Activated CD4-positive, alpha-beta T cell treated with anti-CD3 and anti-CD28 coated beads, Interleukin-2, amount 10 ng/mL, durations not matched to agents 24 days and 14 days (primary cell): ENCODE measurements at regions not wholly inside any gene's neighbourhood (a gene's known extent, or its start where the extent isn't known, plus 50 kb on each side); places are given as distances from the start of the nearest gene placed in this dataset.
"Not testable (repeated sequence)": the region's sequence is repeated elsewhere in the genome, so short reads cannot be mapped to it uniquely, and the experiment has no call there.

Experiments
- DNase-seq: peaks from one replicate; pipeline ENCODE4 v3.0.0; 2022
- H3K27ac Mint-ChIP-seq: one replicate; pipeline ENCODE4 v1.8.0; 2022; ENCODE audit warnings: mild to moderate bottlenecking, mixed read lengths
- H3K27me3 Mint-ChIP-seq: one replicate; pipeline ENCODE4 v1.8.0; 2022; ENCODE audit warnings: mixed read lengths
- H3K36me3 Mint-ChIP-seq: one replicate; pipeline ENCODE4 v1.8.0; 2022; ENCODE audit warnings: low read depth, mild to moderate bottlenecking, mixed read lengths
- H3K4me1 Mint-ChIP-seq: one replicate; pipeline ENCODE4 v1.8.0; 2021; ENCODE audit warnings: mixed read lengths
- H3K4me3 Mint-ChIP-seq: one replicate; pipeline ENCODE4 v1.8.0; 2022; ENCODE audit warnings: mild to moderate bottlenecking, moderate library complexity, mixed read lengths
- H3K9me3 Mint-ChIP-seq: one replicate; pipeline ENCODE4 v1.8.0; 2021; ENCODE audit warnings: mixed read lengths
- intact Hi-C: fragments of 100-400 bp; cut with micrococcal nuclease; formaldehyde crosslinking; loops from one replicate; pipeline ENCODE4 v1.15.1; 2023

DNA sequence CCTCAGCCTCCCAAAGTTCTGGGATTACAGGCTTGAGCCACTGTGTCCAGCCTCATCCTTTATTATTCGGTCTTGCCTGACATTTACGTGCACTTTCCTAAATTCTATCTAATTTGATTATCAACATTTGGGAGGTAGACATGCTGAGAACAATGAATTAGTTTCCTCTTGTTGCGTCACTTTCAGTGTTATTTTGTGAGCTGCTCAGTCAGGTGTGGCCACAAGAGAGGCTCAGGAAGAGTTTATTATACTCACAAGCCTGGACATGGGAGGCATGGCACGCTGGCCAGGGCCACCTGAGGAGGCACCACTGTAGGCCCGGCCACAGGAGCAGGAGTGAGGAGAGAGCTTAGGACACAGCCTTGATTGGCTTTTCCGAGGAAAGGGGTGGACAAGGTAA, 59.7 kb upstream of the RBFOX2 start:
- H3K36me3 Mint-ChIP-seq, result no peaks in the 10 kb centered on the region
- H3K4me3 Mint-ChIP-seq, result no peak overlapping the region
- H3K27ac Mint-ChIP-seq, result no peak overlapping the region
- intact Hi-C loops, result no loop called here
- no peak for DNase-seq
- peaks cover 17% of the 10 kb centered on the region for H3K4me1 Mint-ChIP-seq
- H3K9me3 Mint-ChIP-seq, result no peaks in the 10 kb centered on the region
- H3K27me3 Mint-ChIP-seq, result no peaks in the 10 kb centered on the region

DNA sequence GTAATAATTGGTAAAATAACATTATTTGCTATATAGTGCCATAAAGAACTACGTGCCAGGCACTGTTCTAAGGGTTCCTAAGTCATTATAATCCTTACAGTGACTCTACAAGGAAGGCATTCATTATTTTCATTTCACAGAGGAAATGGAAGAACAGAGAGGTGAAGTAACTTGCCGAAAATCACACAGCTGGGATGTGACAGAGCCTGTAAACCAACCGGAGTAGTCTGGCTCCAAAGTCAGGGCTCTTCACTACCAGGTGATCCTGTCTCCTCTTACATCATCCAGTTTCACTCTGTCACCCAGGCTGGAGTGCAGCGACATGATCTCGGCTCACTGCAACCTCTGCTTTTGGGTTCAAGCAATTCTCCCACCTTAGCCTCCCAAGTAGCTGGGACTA, 59.2 kb upstream of the RBFOX2 start:
- Mint-ChIP-seq H3K27ac (no peak overlapping the region), H3K36me3 (no peaks in the 10 kb centered on the region), H3K4me1 (peaks cover 17% of the 10 kb centered on the region), H3K27me3 (no peaks in the 10 kb centered on the region), H3K4me3 (no peak overlapping the region), H3K9me3 (no peaks in the 10 kb centered on the region)
- intact Hi-C loops, result no loop called here
- DNase-seq, result no peak

DNA sequence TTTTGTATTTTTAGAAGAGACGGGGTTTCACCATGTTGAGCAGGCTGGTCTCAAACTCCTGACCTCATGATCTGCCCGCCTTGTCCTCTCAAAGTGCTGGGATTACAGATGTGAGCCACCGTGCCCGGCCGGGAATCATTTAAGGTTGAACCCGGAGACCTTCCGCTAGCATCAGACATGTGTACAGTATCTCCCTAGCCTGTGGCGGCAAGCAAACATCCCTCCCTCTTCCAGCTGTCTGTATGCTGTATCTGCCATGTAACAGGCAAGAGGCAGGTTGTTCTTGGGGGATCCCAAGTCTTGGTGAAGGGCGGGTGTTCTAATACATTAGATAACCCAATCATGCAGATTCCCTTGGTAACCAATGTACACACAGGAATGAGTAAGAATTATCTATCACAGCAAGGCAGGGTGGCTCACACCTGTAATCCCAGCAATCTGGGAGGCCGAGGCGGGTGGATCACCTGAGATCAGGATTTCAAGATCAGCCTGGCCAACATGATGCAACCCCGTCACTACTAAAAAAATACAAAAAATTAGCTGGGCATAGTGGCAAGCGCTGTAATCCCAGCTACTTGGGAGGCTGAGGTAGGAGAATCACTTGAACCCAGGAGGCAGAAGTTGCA, 58.1 kb upstream of the RBFOX2 start:
- Mint-ChIP-seq H3K4me3 (no peak overlapping the region), H3K27ac (no peak overlapping the region), H3K4me1 (peaks cover 17% of the 10 kb centered on the region), H3K36me3 (no peaks in the 10 kb centered on the region), H3K9me3 (no peaks in the 10 kb centered on the region), H3K27me3 (no peaks in the 10 kb centered on the region)
- intact Hi-C loops, result no loop called here
- no peak for DNase-seq

GRCh38 chr22:36086170-36086490, 57.5 kb upstream of the RBFOX2 start:
- no peaks in the 10 kb centered on the region for H3K27me3 Mint-ChIP-seq
- intact Hi-C loops, result no loop called here
- H3K4me1 Mint-ChIP-seq, result peaks cover 17% of the 10 kb centered on the region
- H3K27ac Mint-ChIP-seq, result no peak overlapping the region
- no peak overlapping the region for H3K4me3 Mint-ChIP-seq
- no peak for DNase-seq
- no peaks in the 10 kb centered on the region for H3K9me3 Mint-ChIP-seq
- no peaks in the 10 kb centered on the region for H3K36me3 Mint-ChIP-seq

GRCh38 chr22:36085476-36086169, 57.0 kb upstream of the RBFOX2 start:
- Mint-ChIP-seq H3K4me1 (peaks cover 19% of the 10 kb centered on the region), H3K36me3 (no peaks in the 10 kb centered on the region), H3K9me3 (no peaks in the 10 kb centered on the region), H3K4me3 (no peak overlapping the region), H3K27me3 (no peaks in the 10 kb centered on the region), H3K27ac (no peak overlapping the region)
- DNase-seq, result no peak
- intact Hi-C loops, result no loop called here

DNA sequence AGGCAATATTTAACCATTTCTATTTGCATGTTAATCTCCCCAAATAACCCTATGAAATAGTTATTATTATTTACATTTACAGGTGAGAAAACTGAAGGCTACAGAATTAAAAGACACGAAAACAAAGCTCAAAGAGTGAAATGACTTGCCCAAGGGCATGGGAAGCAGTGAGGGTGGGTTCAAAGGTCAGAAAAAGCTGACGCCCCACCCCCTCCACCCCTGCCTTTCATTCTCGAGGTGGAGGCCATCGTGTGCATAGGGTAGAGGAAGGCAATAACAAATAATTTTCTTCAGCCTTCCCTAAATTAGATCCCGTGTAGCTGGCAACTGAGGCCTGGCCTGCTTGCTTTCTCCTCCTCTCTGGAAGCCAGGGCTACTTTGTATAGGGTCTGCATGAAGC, 56.1 kb upstream of the RBFOX2 start:
- Mint-ChIP-seq H3K4me1 (peaks cover 19% of the 10 kb centered on the region), H3K36me3 (no peaks in the 10 kb centered on the region), H3K27ac (no peak overlapping the region), H3K9me3 (no peaks in the 10 kb centered on the region), H3K27me3 (no peaks in the 10 kb centered on the region), H3K4me3 (no peak overlapping the region)
- no peak for DNase-seq
- intact Hi-C loops, result no loop called here

GRCh38 chr22:36083056-36083455, 54.4 kb upstream of the RBFOX2 start:
- Mint-ChIP-seq H3K4me1 (peaks cover 13% of the 10 kb centered on the region), H3K27ac (no peak overlapping the region), H3K36me3 (no peaks in the 10 kb centered on the region), H3K9me3 (no peaks in the 10 kb centered on the region), H3K27me3 (no peaks in the 10 kb centered on the region), H3K4me3 (no peak overlapping the region)
- intact Hi-C loops, result no loop called here
- no peak for DNase-seq

GRCh38 chr22:36081023-36081431, 52.4 kb upstream of the RBFOX2 start:
- no peak overlapping the region for H3K27ac Mint-ChIP-seq
- H3K27me3 Mint-ChIP-seq, result no peaks in the 10 kb centered on the region
- H3K4me3 Mint-ChIP-seq, result no peak overlapping the region
- no peak for DNase-seq
- H3K36me3 Mint-ChIP-seq, result no peaks in the 10 kb centered on the region
- intact Hi-C loops, result no loop called here
- peaks cover 11% of the 10 kb centered on the region for H3K4me1 Mint-ChIP-seq
- H3K9me3 Mint-ChIP-seq, result no peaks in the 10 kb centered on the region

- H3K4me3 Mint-ChIP-seq, H3K27me3 Mint-ChIP-seq, intact Hi-C loops, DNase-seq, H3K36me3 Mint-ChIP-seq, H3K9me3 Mint-ChIP-seq, H3K27ac Mint-ChIP-seq: not testable (repeated sequence)
- peaks cover 11% of the 10 kb centered on the region for H3K4me1 Mint-ChIP-seq
Measured at GRCh38 chr22:36080281-36080680, 51.7 kb upstream of the RBFOX2 start.

GRCh38 chr22:36079041-36079440, 50.4 kb upstream of the RBFOX2 start:
- Mint-ChIP-seq H3K27me3 (no peaks in the 10 kb centered on the region), H3K4me1 (peaks cover 4% of the 10 kb centered on the region), H3K27ac (no peak overlapping the region), H3K4me3 (no peak overlapping the region), H3K36me3 (no peaks in the 10 kb centered on the region), H3K9me3 (no peaks in the 10 kb centered on the region)
- no peak for DNase-seq
- intact Hi-C loops, result loop anchor here (10.0 kb wide), 1 partner anchor 54 kb away; the partner anchor contains the start of gene RBFOX2
